GM04504 (cell line): ENCODE measurements at regions not wholly inside any gene's neighbourhood (a gene's known extent, or its start where the extent isn't known, plus 50 kb on each side); places are given as distances from the start of the nearest gene placed in this dataset.
"Not testable (repeated sequence)": the region's sequence is repeated elsewhere in the genome, so short reads cannot be mapped to it uniquely, and the experiment has no call there.

Source experiments
- DNase-seq: peaks from one replicate; pipeline ENCODE4 v3.0.0-alpha.2; 2012; ENCODE audit warnings: low read depth

GRCh38 chr21:35466681-35467080 is 417.6 kb upstream of the RUNX1 start:
- not testable (repeated sequence) for DNase-seq

GRCh38 chr21:35465741-35466140 is 416.6 kb upstream of the RUNX1 start:
- DNase-seq, result no peak

- no peak for DNase-seq
These were observed 412.6 kb upstream of the RUNX1 start for GRCh38 chr21:35461700-35462099.

- DNase-seq, result no peak
These were observed 411.3 kb upstream of the RUNX1 start for GRCh38 chr21:35460441-35460840.

- no peak for DNase-seq
These were observed 409.3 kb upstream of the RUNX1 start for GRCh38 chr21:35458405-35458804.

GRCh38 chr21:35457097-35457804 is 408.1 kb upstream of the RUNX1 start:
- DNase-seq, result no peak

GRCh38 chr21:35451276-35451675 is 402.2 kb upstream of the RUNX1 start:
- DNase-seq, result no peak

- DNase-seq, result no peak
These were observed 401.7 kb upstream of the RUNX1 start for GRCh38 chr21:35450830-35451229.

- no peak for DNase-seq
These were observed 400.7 kb upstream of the RUNX1 start for GRCh38 chr21:35449846-35450245.

- no peak for DNase-seq
These were observed 399.9 kb upstream of the RUNX1 start for GRCh38 chr21:35448876-35449599.

GRCh38 chr21:35444391-35444790 is 395.3 kb upstream of the RUNX1 start:
- DNase-seq, result no peak

GRCh38 chr21:35441868-35442582 is 392.9 kb upstream of the RUNX1 start:
- no peak for DNase-seq

- no peak for DNase-seq
These were observed 389.7 kb upstream of the RUNX1 start for GRCh38 chr21:35438643-35439404.

- no peak for DNase-seq
These were observed 388.8 kb upstream of the RUNX1 start for GRCh38 chr21:35437941-35438340.

- no peak for DNase-seq
These were observed 387.8 kb upstream of the RUNX1 start for GRCh38 chr21:35436899-35437298.

- not testable (repeated sequence) for DNase-seq
These were observed 383.5 kb upstream of the RUNX1 start for GRCh38 chr21:35432601-35433000.

GRCh38 chr21:35430260-35430659 is 381.2 kb upstream of the RUNX1 start:
- no peak for DNase-seq

GRCh38 chr21:35428937-35429336 is 379.8 kb upstream of the RUNX1 start:
- DNase-seq, result no peak

- no peak for DNase-seq
These were observed 379.4 kb upstream of the RUNX1 start for GRCh38 chr21:35428489-35428888.

GRCh38 chr21:35428001-35428320 is 378.9 kb upstream of the RUNX1 start:
- peak; percentile 29 for DNase-seq

- no peak for DNase-seq
These were observed 378.4 kb upstream of the RUNX1 start for GRCh38 chr21:35427320-35428000.

GRCh38 chr21:35426897-35427296 is 377.8 kb upstream of the RUNX1 start:
- DNase-seq, result no peak
